ENCODE measurements at regions not wholly inside any gene's neighbourhood (a gene's known extent, or its start where the extent isn't known, plus 50 kb on each side); places are given as distances from the start of the nearest gene placed in this dataset.

DNA sequence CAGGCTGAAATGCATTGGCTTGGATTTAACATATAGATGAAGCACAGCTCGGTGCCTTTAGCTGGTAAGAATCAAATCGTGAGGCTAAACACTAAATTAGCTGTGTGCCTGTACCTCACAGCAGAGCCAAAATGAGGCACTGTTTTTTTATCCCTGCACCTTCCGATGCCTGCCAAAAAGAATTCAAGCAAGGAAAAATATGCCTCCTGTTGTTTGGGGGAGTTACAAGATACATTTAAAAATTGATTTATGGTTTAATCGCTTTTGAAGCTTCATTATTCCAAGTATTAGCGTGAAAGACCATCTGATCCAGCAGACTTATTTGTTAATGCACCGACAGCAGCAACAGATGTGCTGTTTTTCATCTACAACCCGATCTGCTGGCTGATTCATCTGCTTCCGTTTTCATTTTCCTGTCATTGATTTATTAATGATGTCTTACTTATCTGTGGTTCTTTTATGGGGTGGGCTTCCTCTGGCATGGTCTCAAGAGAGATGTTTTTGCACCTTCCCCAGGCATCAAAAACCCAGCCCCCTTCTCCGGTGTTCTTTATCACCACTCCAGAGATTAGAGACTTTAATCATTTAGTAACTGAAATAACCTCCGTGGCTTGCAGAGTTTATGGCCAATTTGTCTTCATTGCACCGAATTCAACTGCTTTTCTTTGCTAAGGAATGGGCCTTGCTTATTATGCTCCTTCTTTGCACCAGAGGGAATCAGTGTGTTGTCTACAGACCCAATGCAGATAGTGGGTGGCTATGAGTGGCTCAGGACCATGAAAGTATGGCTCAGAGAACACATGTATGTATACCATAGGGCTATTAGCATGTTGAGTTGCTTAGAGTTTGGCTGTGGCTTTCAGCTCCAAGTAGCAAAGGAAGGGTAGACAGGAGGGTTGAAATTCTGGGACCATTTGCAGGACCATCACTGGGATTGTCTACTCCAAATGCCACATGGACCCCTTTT is 166.8 kb upstream of the TMEM260 start:
- TF ChIP-seq, protein P1, sequence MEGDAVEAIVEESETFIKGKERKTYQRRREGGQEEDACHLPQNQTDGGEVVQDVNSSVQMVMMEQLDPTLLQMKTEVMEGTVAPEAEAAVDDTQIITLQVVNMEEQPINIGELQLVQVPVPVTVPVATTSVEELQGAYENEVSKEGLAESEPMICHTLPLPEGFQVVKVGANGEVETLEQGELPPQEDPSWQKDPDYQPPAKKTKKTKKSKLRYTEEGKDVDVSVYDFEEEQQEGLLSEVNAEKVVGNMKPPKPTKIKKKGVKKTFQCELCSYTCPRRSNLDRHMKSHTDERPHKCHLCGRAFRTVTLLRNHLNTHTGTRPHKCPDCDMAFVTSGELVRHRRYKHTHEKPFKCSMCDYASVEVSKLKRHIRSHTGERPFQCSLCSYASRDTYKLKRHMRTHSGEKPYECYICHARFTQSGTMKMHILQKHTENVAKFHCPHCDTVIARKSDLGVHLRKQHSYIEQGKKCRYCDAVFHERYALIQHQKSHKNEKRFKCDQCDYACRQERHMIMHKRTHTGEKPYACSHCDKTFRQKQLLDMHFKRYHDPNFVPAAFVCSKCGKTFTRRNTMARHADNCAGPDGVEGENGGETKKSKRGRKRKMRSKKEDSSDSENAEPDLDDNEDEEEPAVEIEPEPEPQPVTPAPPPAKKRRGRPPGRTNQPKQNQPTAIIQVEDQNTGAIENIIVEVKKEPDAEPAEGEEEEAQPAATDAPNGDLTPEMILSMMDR (IDR thresholded peaks at IDR 0.05; ENCODE audit: insufficient read depth, low read length, poor library complexity, severe bottlenecking): no peak
- TF ChIP-seq EZH2phosphoT487 (conservative IDR thresholded peaks at IDR 0.05; ENCODE audit: low read length): no peak
